ENCODE measurements at regions not wholly inside any gene's neighbourhood (a gene's known extent, or its start where the extent isn't known, plus 50 kb on each side); places are given as distances from the start of the nearest gene placed in this dataset.

- no peak for TF ChIP-seq CTCF (IDR thresholded peaks at IDR 0.05)
- TF ChIP-seq POLR2A (IDR thresholded peaks at IDR 0.05) = no peak
Observed at GRCh38 chr1:221458447-221459156, 283.3 kb downstream of the DUSP10 start.

Data from Peyer's patch (tissue), 4 donors.